Neuronal stem cell (in vitro differentiated cells): ENCODE measurements at regions not wholly inside any gene's neighbourhood (a gene's known extent, or its start where the extent isn't known, plus 50 kb on each side); places are given as distances from the start of the nearest gene placed in this dataset.

Experiments
- DNase-seq: peaks from one replicate; pipeline ENCODE4 v3.0.0-alpha.2; 2013; ENCODE audit warnings: low spot score
- H2AFZ ChIP-seq: one replicate; pipeline ENCODE4 v1.6.1; 2013; ENCODE audit warnings: mild to moderate bottlenecking, low read length, inconsistent platforms
- H2AK5ac ChIP-seq: 2 replicates; pipeline ENCODE4 v1.6.1; 2013; ENCODE audit warnings: low read depth, mild to moderate bottlenecking, inconsistent platforms, low read length, moderate library complexity, mixed read lengths
- H2BK120ac ChIP-seq: 2 replicates; pipeline ENCODE4 v1.6.1; 2013; ENCODE audit warnings: low read depth, mild to moderate bottlenecking, inconsistent platforms, low read length, moderate library complexity, mixed read lengths
- H2BK12ac ChIP-seq: one replicate; pipeline ENCODE4 v1.6.1; 2013; ENCODE audit warnings: low read length, inconsistent platforms
- H2BK15ac ChIP-seq: 2 replicates; pipeline ENCODE4 v1.6.1; 2013; ENCODE audit warnings: mild to moderate bottlenecking, low read length, inconsistent platforms, mixed read lengths
- H2BK5ac ChIP-seq: one replicate; pipeline ENCODE4 v1.6.1; 2013; ENCODE audit warnings: inconsistent platforms, mild to moderate bottlenecking, low read length, moderate library complexity
- H3K14ac ChIP-seq: one replicate; pipeline ENCODE4 v1.6.1; 2013; ENCODE audit warnings: low read length, inconsistent platforms
- H3K18ac ChIP-seq: 2 replicates; pipeline ENCODE4 v1.6.1; 2013; ENCODE audit warnings: low read length, inconsistent platforms
- H3K23ac ChIP-seq: 2 replicates; pipeline ENCODE4 v1.6.1; 2013; ENCODE audit warnings: low read depth, mild to moderate bottlenecking, mixed read lengths, low read length, inconsistent platforms; ENCODE audit not compliant: poor library complexity
- H3K27ac ChIP-seq: replicated peaks from 3 replicates; pipeline ENCODE4 v1.5.1; 2013; ENCODE audit warnings: low read length, inconsistent platforms
- H3K27me3 ChIP-seq, 3 experiments: 2 replicates each; pipeline ENCODE4 v1.6.1; 2013; ENCODE audit warnings: low read length in 3 of 3, mild to moderate bottlenecking in 2 of 3, inconsistent platforms in 1 of 3, low read depth in 1 of 3, mixed read lengths in 1 of 3, moderate library complexity in 1 of 3; ENCODE audit not compliant: control insufficient read depth in 3 of 3, insufficient read depth in 3 of 3
- H3K36me3 ChIP-seq, 2 donors: replicated peaks in 1 of 2; 2 replicates each; pipeline ENCODE4 v1.6.1; 2013; ENCODE audit warnings: low read length in 2 of 2; ENCODE audit not compliant: control insufficient read depth in 2 of 2, insufficient read depth in 2 of 2
- H3K4ac ChIP-seq: 2 replicates; pipeline ENCODE4 v1.6.1; 2013; ENCODE audit warnings: inconsistent platforms, mild to moderate bottlenecking, low read length, moderate library complexity
- H3K4me1 ChIP-seq, 2 donors: 1 replicate in 1 of 2; 2 replicates in 1 of 2; pipeline ENCODE4 v1.6.1; 2013; ENCODE audit warnings: low read length in 2 of 2, low read depth in 1 of 2; ENCODE audit not compliant: control insufficient read depth in 2 of 2, insufficient read depth in 1 of 2
- H3K4me2 ChIP-seq: one replicate; pipeline ENCODE4 v1.6.1; 2013; ENCODE audit warnings: mild to moderate bottlenecking, low read length, inconsistent platforms; ENCODE audit not compliant: insufficient read depth, poor library complexity, severe bottlenecking
- H3K4me3 ChIP-seq, 2 donors: 2 replicates each; pipeline ENCODE4 v1.5.1; 2013; ENCODE audit warnings: low read length in 2 of 2, mild to moderate bottlenecking in 2 of 2, inconsistent platforms in 1 of 2, moderate library complexity in 1 of 2
- H3K79me1 ChIP-seq: one replicate; pipeline ENCODE4 v1.6.1; 2013; ENCODE audit warnings: low read depth, mild to moderate bottlenecking, inconsistent platforms, low read length, moderate library complexity
- H3K9ac ChIP-seq: one replicate; pipeline ENCODE4 v1.6.1; 2013; ENCODE audit warnings: mild to moderate bottlenecking, low read depth, low read length, inconsistent platforms; ENCODE audit not compliant: poor library complexity
- H3K9me3 ChIP-seq, 2 donors: replicated peaks in 1 of 2; 2 replicates each; pipeline versions ENCODE3 to v1.6.1; 2013; ENCODE audit warnings: low read length in 2 of 2, mild to moderate bottlenecking in 2 of 2, inconsistent platforms in 1 of 2, low read depth in 1 of 2, mixed read lengths in 1 of 2, moderate library complexity in 1 of 2; ENCODE audit not compliant: control insufficient read depth in 2 of 2, insufficient read depth in 1 of 2
- H4K8ac ChIP-seq: one replicate; pipeline ENCODE4 v1.6.1; 2013; ENCODE audit warnings: low read depth, mild to moderate bottlenecking, inconsistent platforms, low read length, moderate library complexity
- H4K91ac ChIP-seq: one replicate; pipeline ENCODE4 v1.6.1; 2013; ENCODE audit warnings: low read length, low read depth, mild to moderate bottlenecking, inconsistent platforms; ENCODE audit not compliant: poor library complexity
- WGBS, 2 donors: extraction: QIAGEN DNeasy Blood & Tissue Kit; methylation state at CpG; one replicate each; pipeline ENCODE4 v1.1.7; 2013; ENCODE audit warnings: missing lambda C conversion rate in 2 of 2, mixed read lengths in 1 of 2; ENCODE audit not compliant: insufficient read length in 2 of 2, insufficient replicate concordance in 1 of 2; ENCODE audit errors: extremely low coverage in 2 of 2; 5-methylcytosine and 5-hydroxymethylcytosine counted together

DNA sequence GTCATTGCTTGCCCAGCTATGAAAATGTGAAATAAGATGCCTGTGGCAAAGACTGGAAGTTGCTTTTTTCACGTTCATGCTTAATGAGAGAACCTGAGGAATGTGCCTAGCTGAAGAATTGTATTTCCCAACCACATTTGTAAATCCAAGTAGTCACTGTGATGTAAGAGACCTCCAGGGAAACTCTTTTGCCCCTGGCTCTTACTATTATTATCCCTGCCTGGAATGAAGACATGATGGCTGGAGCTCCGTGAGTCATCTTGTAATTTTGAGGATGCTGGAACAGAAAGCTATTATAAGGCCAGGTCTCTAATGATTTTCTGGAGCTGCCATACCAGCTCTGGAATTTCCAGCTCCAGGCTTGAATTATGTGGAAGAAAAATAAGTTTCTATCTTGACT lies 894.3 kb downstream of the DIAPH3 start:
- H3K36me3 ChIP-seq = no peaks in the 10 kb centered on the region
- H2AFZ ChIP-seq = no peak overlapping the region
- H4K91ac ChIP-seq = no peak overlapping the region
- no peak overlapping the region for H3K23ac ChIP-seq
- H3K4me2 ChIP-seq = no peak overlapping the region
- H4K8ac ChIP-seq = no peak overlapping the region
- H2BK5ac ChIP-seq = no peak overlapping the region
- H3K9me3 ChIP-seq = no peaks in the 10 kb centered on the region
- H3K18ac ChIP-seq = no peak overlapping the region
- no peaks in the 10 kb centered on the region for H3K4me1 ChIP-seq
- H3K9ac ChIP-seq = no peak overlapping the region
- no peak overlapping the region for H2AK5ac ChIP-seq
- H2BK15ac ChIP-seq = no peak overlapping the region
- no peak overlapping the region for H2BK120ac ChIP-seq
- H3K4me3 ChIP-seq = no peak overlapping the region
- H3K14ac ChIP-seq = no peak overlapping the region
- no peak overlapping the region for H2BK12ac ChIP-seq
- no CpG with 5 or more reads among the region's 2 CpGs for WGBS, 2 donors
- DNase-seq = no peak
- H3K27ac ChIP-seq = no peak overlapping the region
- no peaks in the 10 kb centered on the region for H3K79me1 ChIP-seq
- H3K4ac ChIP-seq = no peak overlapping the region
- H3K27me3 ChIP-seq = no peaks in the 10 kb centered on the region

DNA sequence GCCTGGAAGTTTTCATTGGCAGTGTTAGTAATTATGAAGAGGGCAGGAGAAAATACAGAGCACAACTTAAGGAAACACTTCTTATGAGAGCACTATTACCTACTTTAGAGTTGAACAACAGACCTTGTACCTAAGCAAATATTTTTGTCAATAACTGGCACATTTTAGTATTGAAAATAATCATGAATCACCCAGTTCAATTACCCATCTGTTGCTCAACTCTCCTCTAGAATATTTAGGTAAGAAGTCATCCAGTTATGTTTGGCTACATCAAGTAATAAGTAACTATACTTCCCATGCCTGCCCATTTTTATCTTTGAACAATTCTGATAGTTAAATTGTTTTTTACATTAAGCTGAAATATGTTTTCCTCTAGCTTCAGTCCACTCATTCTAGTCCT lies 893.4 kb downstream of the DIAPH3 start:
- Histone ChIP-seq H3K23ac (no peak overlapping the region), H3K36me3 (no peaks in the 10 kb centered on the region), H3K9ac (no peak overlapping the region), H2BK5ac (no peak overlapping the region), H3K14ac (no peak overlapping the region), H3K4me3 (no peak overlapping the region), H3K4ac (no peak overlapping the region), H2BK120ac (no peak overlapping the region), H3K4me1 (no peaks in the 10 kb centered on the region), H3K27me3 (no peaks in the 10 kb centered on the region), H3K4me2 (no peak overlapping the region), H3K27ac (no peak overlapping the region), H3K18ac (no peak overlapping the region), H4K91ac (no peak overlapping the region), H3K79me1 (no peaks in the 10 kb centered on the region), H2BK12ac (no peak overlapping the region), H2AFZ (no peak overlapping the region), H4K8ac (no peak overlapping the region), H3K9me3 (no peaks in the 10 kb centered on the region), H2BK15ac (no peak overlapping the region), H2AK5ac (no peak overlapping the region)
- no peak for DNase-seq

DNA sequence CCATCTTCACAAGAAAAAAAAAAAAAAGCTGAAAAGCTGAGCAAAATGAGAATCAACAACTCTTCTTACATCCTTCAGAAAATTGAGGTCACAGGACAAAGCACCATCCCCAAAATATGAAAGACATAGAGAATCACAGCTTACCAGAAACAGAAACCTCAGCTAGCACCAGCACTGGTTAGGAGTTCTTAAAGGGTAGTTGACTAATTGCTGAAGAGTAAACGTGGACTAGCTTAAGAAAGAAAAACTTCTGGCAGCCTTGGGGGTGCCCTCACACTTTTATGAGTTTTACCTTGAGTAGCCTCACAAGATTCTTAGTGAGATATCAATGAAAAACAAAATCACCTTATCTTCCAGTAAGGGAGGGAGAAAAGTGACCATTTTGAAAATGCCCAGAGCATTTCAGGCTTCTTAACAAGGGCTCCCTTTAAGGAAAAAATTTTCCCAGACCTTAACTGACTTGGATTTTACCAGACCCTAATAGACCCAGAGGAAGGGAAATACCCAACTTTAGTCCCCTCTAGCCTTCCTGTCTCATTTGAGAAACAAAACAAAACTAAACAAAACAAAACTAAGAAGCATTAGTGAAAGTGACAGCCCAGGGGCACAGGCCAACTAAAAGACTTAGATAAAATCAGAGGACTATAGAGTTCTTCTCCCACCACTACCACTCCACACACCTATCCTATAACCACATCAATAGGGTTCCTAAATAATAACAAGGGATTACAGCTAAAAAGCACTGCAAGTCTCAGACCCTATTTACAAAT lies 888.6 kb downstream of the DIAPH3 start:
- H3K27ac ChIP-seq = no peak overlapping the region
- H2AK5ac ChIP-seq = no peak overlapping the region
- no peak overlapping the region for H2BK5ac ChIP-seq
- no peak overlapping the region for H2BK120ac ChIP-seq
- WGBS, 2 donors = no CpG with 5 or more reads among the region's 1 CpG
- H3K79me1 ChIP-seq = no peaks in the 10 kb centered on the region
- H3K4ac ChIP-seq = no peak overlapping the region
- no peak for DNase-seq
- no peaks in the 10 kb centered on the region for H3K9me3 ChIP-seq
- peaks cover 0 to 9% of the 10 kb centered on the region in 2 donors for H3K4me1 ChIP-seq
- no peak overlapping the region for H4K91ac ChIP-seq
- H2BK12ac ChIP-seq = no peak overlapping the region
- peak overlapping the region; percentile 31 for H2AFZ ChIP-seq
- no peak overlapping the region for H3K4me2 ChIP-seq
- no peak overlapping the region for H3K23ac ChIP-seq
- H2BK15ac ChIP-seq = no peak overlapping the region
- H3K18ac ChIP-seq = no peak overlapping the region
- no peaks in the 10 kb centered on the region for H3K36me3 ChIP-seq
- H3K4me3 ChIP-seq = no peak overlapping the region
- H4K8ac ChIP-seq = no peak overlapping the region
- H3K9ac ChIP-seq = no peak overlapping the region
- no peaks in the 10 kb centered on the region for H3K27me3 ChIP-seq
- H3K14ac ChIP-seq = no peak overlapping the region

DNA sequence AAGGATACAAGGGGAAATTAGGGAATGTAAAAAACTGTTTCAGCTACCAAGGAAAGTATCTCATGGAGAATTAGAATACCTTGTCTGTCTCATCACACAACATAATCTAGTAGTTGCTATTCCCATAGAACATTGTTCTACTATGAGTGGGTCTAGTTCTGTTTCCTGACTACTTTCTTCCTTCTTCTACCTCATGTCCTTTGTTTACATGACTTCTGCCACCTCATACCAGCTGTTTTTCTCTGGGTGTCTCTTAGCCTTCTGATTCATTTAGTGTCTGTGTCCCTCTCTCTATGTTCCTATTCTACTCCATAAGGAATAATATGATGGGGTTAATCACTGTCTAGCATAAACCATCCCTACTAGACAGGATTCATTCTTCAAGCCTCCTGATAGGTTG lies 887.3 kb downstream of the DIAPH3 start:
- no peaks in the 10 kb centered on the region for H3K36me3 ChIP-seq
- no peak overlapping the region for H2AK5ac ChIP-seq
- H3K79me1 ChIP-seq = no peaks in the 10 kb centered on the region
- H3K4me3 ChIP-seq = no peak overlapping the region
- H3K27me3 ChIP-seq = no peaks in the 10 kb centered on the region
- no peak overlapping the region for H3K18ac ChIP-seq
- H3K4ac ChIP-seq = no peak overlapping the region
- no peak overlapping the region for H3K4me2 ChIP-seq
- H3K27ac ChIP-seq = no peak overlapping the region
- no peak overlapping the region for H2BK12ac ChIP-seq
- no peak overlapping the region for H2BK15ac ChIP-seq
- H3K23ac ChIP-seq = no peak overlapping the region
- H4K8ac ChIP-seq = no peak overlapping the region
- no peak for DNase-seq
- peaks cover 0 to 15% of the 10 kb centered on the region in 2 donors for H3K4me1 ChIP-seq
- H2AFZ ChIP-seq = no peak overlapping the region
- no peak overlapping the region for H2BK5ac ChIP-seq
- H2BK120ac ChIP-seq = no peak overlapping the region
- H3K9ac ChIP-seq = no peak overlapping the region
- H4K91ac ChIP-seq = no peak overlapping the region
- H3K9me3 ChIP-seq = no peaks in the 10 kb centered on the region
- no peak overlapping the region for H3K14ac ChIP-seq
